PC-9 (cell line): ENCODE measurements at regions not wholly inside any gene's neighbourhood (a gene's known extent, or its start where the extent isn't known, plus 50 kb on each side); places are given as distances from the start of the nearest gene placed in this dataset.

Source experiments
- CTCF ChIP-seq: fragments of 200-600 bp; sonication (generic); conservative IDR thresholded peaks from 2 replicates; pipeline ENCODE4 v1.6.1; 2017; ENCODE audit warnings: mixed run types, antibody characterized with exemption, mild to moderate bottlenecking, moderate library complexity
- EZH2 ChIP-seq: fragments of 200-600 bp; sonication (generic); IDR thresholded peaks from 2 replicates; pipeline ENCODE4 v1.8.0; 2017; ENCODE audit warnings: antibody characterized with exemption, low read depth

- TF ChIP-seq CTCF = no peak
- TF ChIP-seq EZH2 = no peak
Measured at GRCh38 chr9:113656771-113657670, 193.5 kb downstream of the RGS3 start.
